ENCODE measurements at regions not wholly inside any gene's neighbourhood (a gene's known extent, or its start where the extent isn't known, plus 50 kb on each side); places are given as distances from the start of the nearest gene placed in this dataset.

- no peaks in the 10 kb centered on the region for H3K36me3 ChIP-seq (ENCODE audit: control insufficient read depth in 1 of 2, insufficient read depth in 2 of 2, low read length in 2 of 2)
- H2BK12ac ChIP-seq (ENCODE audit: low read length) = no peak overlapping the region
- H4K8ac ChIP-seq (ENCODE audit: low read depth, low read length) = no peak overlapping the region
- no peaks in the 10 kb centered on the region for H3K9me3 ChIP-seq (ENCODE audit: insufficient read depth, low read depth, low read length)
- H3K4me3 ChIP-seq (ENCODE audit: low read depth, low read length) = no peak overlapping the region
- no peak overlapping the region for H3K23ac ChIP-seq (ENCODE audit: low read length)
- WGBS (ENCODE audit: extremely low coverage, insufficient coverage, insufficient read length) = no CpG with 5 or more reads among the region's 18 CpGs
- no peak overlapping the region for H2BK5ac ChIP-seq (ENCODE audit: low read depth, low read length, poor library complexity)
- H3K9ac ChIP-seq (ENCODE audit: low read length) = no peak overlapping the region
- H3K4me1 ChIP-seq (ENCODE audit: control insufficient read depth in 1 of 2, insufficient read depth in 2 of 2, low read length in 2 of 2) = peaks cover under 1 to 1% of the 10 kb centered on the region in 2 experiments
- no peak overlapping the region for H3K4ac ChIP-seq (ENCODE audit: low read depth, low read length)
- no peaks in the 10 kb centered on the region for H3K79me1 ChIP-seq (ENCODE audit: low read length)
- H3K14ac ChIP-seq (ENCODE audit: low read length) = no peak overlapping the region
- DNase-seq = no peak
- no peaks in the 10 kb centered on the region for H3K27me3 ChIP-seq (ENCODE audit: insufficient read depth, low read length)
- no peak overlapping the region for H3K4me2 ChIP-seq (ENCODE audit: low read length)
- no peak overlapping the region for H4K12ac ChIP-seq (ENCODE audit: low read depth, low read length)
- no peak overlapping the region for H3K27ac ChIP-seq (ENCODE audit: low read depth, low read length)
- no peak overlapping the region for H3K18ac ChIP-seq (ENCODE audit: low read length)
- H2BK120ac ChIP-seq (ENCODE audit: insufficient read depth, low read length, poor library complexity) = no peak overlapping the region
- no peaks in the 10 kb centered on the region for H3K79me2 ChIP-seq (ENCODE audit: control insufficient read depth, insufficient read depth, low read length, poor library complexity)
- no peak overlapping the region for H2AFZ ChIP-seq (ENCODE audit: insufficient read depth, low read length, poor library complexity)
- H4K91ac ChIP-seq (ENCODE audit: low read depth, low read length) = no peak overlapping the region
- no peak overlapping the region for H2AK5ac ChIP-seq (ENCODE audit: low read length)
Observed at GRCh38 chr5:175207321-175208040, 236.5 kb downstream of the DRD1 start.

- Histone ChIP-seq H2BK5ac (ENCODE audit: low read depth, low read length, poor library complexity) (no peak overlapping the region), H3K23ac (ENCODE audit: low read length) (no peak overlapping the region), H3K18ac (ENCODE audit: low read length) (no peak overlapping the region), H2AK5ac (ENCODE audit: low read length) (no peak overlapping the region), H2BK12ac (ENCODE audit: low read length) (no peak overlapping the region), H3K4me2 (ENCODE audit: low read length) (no peak overlapping the region), H4K8ac (ENCODE audit: low read depth, low read length) (no peak overlapping the region), H3K4me1 (ENCODE audit: control insufficient read depth in 1 of 2, insufficient read depth in 2 of 2, low read length in 2 of 2) (peaks cover 3% of the 10 kb centered on the region in 2 experiments), H4K91ac (ENCODE audit: low read depth, low read length) (no peak overlapping the region), H3K36me3 (ENCODE audit: control insufficient read depth in 1 of 2, insufficient read depth in 2 of 2, low read length in 2 of 2) (no peaks in the 10 kb centered on the region), H3K27ac (ENCODE audit: low read depth, low read length) (no peak overlapping the region), H3K79me2 (ENCODE audit: control insufficient read depth, insufficient read depth, low read length, poor library complexity) (no peaks in the 10 kb centered on the region), H3K4ac (ENCODE audit: low read depth, low read length) (no peak overlapping the region), H3K4me3 (ENCODE audit: low read depth, low read length) (no peak overlapping the region), H3K79me1 (ENCODE audit: low read length) (no peaks in the 10 kb centered on the region), H3K9ac (ENCODE audit: low read length) (no peak overlapping the region), H2AFZ (ENCODE audit: insufficient read depth, low read length, poor library complexity) (no peak overlapping the region), H2BK120ac (ENCODE audit: insufficient read depth, low read length, poor library complexity) (no peak overlapping the region), H4K12ac (ENCODE audit: low read depth, low read length) (no peak overlapping the region), H3K14ac (ENCODE audit: low read length) (no peak overlapping the region), H3K27me3 (ENCODE audit: insufficient read depth, low read length) (no peaks in the 10 kb centered on the region), H3K9me3 (ENCODE audit: insufficient read depth, low read depth, low read length) (no peaks in the 10 kb centered on the region)
- WGBS (ENCODE audit: extremely low coverage, insufficient coverage, insufficient read length) = no CpG with 5 or more reads among the region's 4 CpGs
- DNase-seq = no peak
Observed at GRCh38 chr5:175206669-175207068, 237.3 kb downstream of the DRD1 start.

GRCh38 chr5:175202463-175203068, 241.4 kb downstream of the DRD1 start:
- Histone ChIP-seq H3K36me3 (ENCODE audit: control insufficient read depth in 1 of 2, insufficient read depth in 2 of 2, low read length in 2 of 2) (no peaks in the 10 kb centered on the region), H3K79me2 (ENCODE audit: control insufficient read depth, insufficient read depth, low read length, poor library complexity) (no peaks in the 10 kb centered on the region), H2BK120ac (ENCODE audit: insufficient read depth, low read length, poor library complexity) (no peak overlapping the region), H4K12ac (ENCODE audit: low read depth, low read length) (no peak overlapping the region), H3K27ac (ENCODE audit: low read depth, low read length) (no peak overlapping the region), H3K4me1 (ENCODE audit: control insufficient read depth in 1 of 2, insufficient read depth in 2 of 2, low read length in 2 of 2) (peaks cover 3% of the 10 kb centered on the region in 2 experiments), H3K9me3 (ENCODE audit: insufficient read depth, low read depth, low read length) (no peaks in the 10 kb centered on the region), H4K91ac (ENCODE audit: low read depth, low read length) (no peak overlapping the region), H2BK12ac (ENCODE audit: low read length) (no peak overlapping the region), H3K4me3 (ENCODE audit: low read depth, low read length) (no peak overlapping the region), H3K23ac (ENCODE audit: low read length) (no peak overlapping the region), H2AFZ (ENCODE audit: insufficient read depth, low read length, poor library complexity) (no peak overlapping the region), H3K9ac (ENCODE audit: low read length) (no peak overlapping the region), H3K27me3 (ENCODE audit: insufficient read depth, low read length) (no peaks in the 10 kb centered on the region), H2AK5ac (ENCODE audit: low read length) (no peak overlapping the region), H4K8ac (ENCODE audit: low read depth, low read length) (no peak overlapping the region), H3K18ac (ENCODE audit: low read length) (no peak overlapping the region), H2BK5ac (ENCODE audit: low read depth, low read length, poor library complexity) (no peak overlapping the region), H3K14ac (ENCODE audit: low read length) (no peak overlapping the region), H3K79me1 (ENCODE audit: low read length) (no peaks in the 10 kb centered on the region), H3K4me2 (ENCODE audit: low read length) (no peak overlapping the region), H3K4ac (ENCODE audit: low read depth, low read length) (no peak overlapping the region)
- DNase-seq = no peak
- no CpG with 5 or more reads among the region's 4 CpGs for WGBS (ENCODE audit: extremely low coverage, insufficient coverage, insufficient read length)

- Histone ChIP-seq H2BK12ac (ENCODE audit: low read length) (no peak overlapping the region), H4K91ac (ENCODE audit: low read depth, low read length) (no peak overlapping the region), H2BK5ac (ENCODE audit: low read depth, low read length, poor library complexity) (no peak overlapping the region), H3K4ac (ENCODE audit: low read depth, low read length) (no peak overlapping the region), H3K4me3 (ENCODE audit: low read depth, low read length) (no peak overlapping the region), H3K4me1 (ENCODE audit: control insufficient read depth in 1 of 2, insufficient read depth in 2 of 2, low read length in 2 of 2) (peaks cover 3% of the 10 kb centered on the region in 2 experiments), H3K9me3 (ENCODE audit: insufficient read depth, low read depth, low read length) (no peaks in the 10 kb centered on the region), H3K14ac (ENCODE audit: low read length) (no peak overlapping the region), H3K18ac (ENCODE audit: low read length) (no peak overlapping the region), H3K79me1 (ENCODE audit: low read length) (no peaks in the 10 kb centered on the region), H3K9ac (ENCODE audit: low read length) (no peak overlapping the region), H3K27ac (ENCODE audit: low read depth, low read length) (no peak overlapping the region), H2AK5ac (ENCODE audit: low read length) (no peak overlapping the region), H4K8ac (ENCODE audit: low read depth, low read length) (no peak overlapping the region), H4K12ac (ENCODE audit: low read depth, low read length) (no peak overlapping the region), H2AFZ (ENCODE audit: insufficient read depth, low read length, poor library complexity) (no peak overlapping the region), H2BK120ac (ENCODE audit: insufficient read depth, low read length, poor library complexity) (no peak overlapping the region), H3K4me2 (ENCODE audit: low read length) (no peak overlapping the region), H3K79me2 (ENCODE audit: control insufficient read depth, insufficient read depth, low read length, poor library complexity) (no peaks in the 10 kb centered on the region), H3K23ac (ENCODE audit: low read length) (no peak overlapping the region), H3K36me3 (ENCODE audit: control insufficient read depth in 1 of 2, insufficient read depth in 2 of 2, low read length in 2 of 2) (no peaks in the 10 kb centered on the region), H3K27me3 (ENCODE audit: insufficient read depth, low read length) (no peaks in the 10 kb centered on the region)
- no CpG with 5 or more reads among the region's 5 CpGs for WGBS (ENCODE audit: extremely low coverage, insufficient coverage, insufficient read length)
- no peak for DNase-seq
Observed at GRCh38 chr5:175201393-175201792, 242.6 kb downstream of the DRD1 start.
